ENCODE measurements at regions not wholly inside any gene's neighbourhood (a gene's known extent, or its start where the extent isn't known, plus 50 kb on each side); places are given as distances from the start of the nearest gene placed in this dataset.

- FAIRE-seq (no peak), ATAC-seq (no peak), DNase-seq (ENCODE audit: low spot score) (no peak)
- H4K20me1 ChIP-seq (ENCODE audit: insufficient read depth, low read length) = no peaks in the 10 kb centered on the region
- no peaks in the 10 kb centered on the region for H3K27me3 ChIP-seq (ENCODE audit: control insufficient read depth in 1 of 2, insufficient read depth in 2 of 2, low read length in 2 of 2)
- no peaks in the 10 kb centered on the region for H3K79me2 ChIP-seq (ENCODE audit: insufficient read depth, low read length)
- WGBS (ENCODE audit: low lambda C conversion rate) = 50% methylated on average over 7 of the region's 7 CpGs
- H2AFZ ChIP-seq (ENCODE audit: low read length) = no peak overlapping the region
- H3K4me3 ChIP-seq (replicated peaks in 1 of 3; ENCODE audit: insufficient read depth in 1 of 3, low read depth in 2 of 3, low read length in 3 of 3) = no peak overlapping the region
- H3K4me1 ChIP-seq (ENCODE audit: insufficient read depth, low read length) = no peaks in the 10 kb centered on the region
- in situ Hi-C loops (cut with HindIII; ENCODE audit: extremely low pct_ligation_motif_present, low pct_unique_long_range_greater_than_20kb) = no loop called here
- no TSS peak for BruUV-seq (replicated peaks)
- POLR2A ChIA-PET = no interaction called here
- intact Hi-C loops (cut with micrococcal nuclease; ENCODE audit: unreplicated experiment) = no loop called here
- no peak overlapping the region for H3K9ac ChIP-seq (ENCODE audit: insufficient read depth, low read depth, low read length)
- no peak overlapping the region for H3K27ac ChIP-seq (ENCODE audit: extremely low read length, insufficient read depth, low read length)
- H3K36me3 ChIP-seq (replicated peaks in 1 of 2; ENCODE audit: control insufficient read depth in 1 of 2, insufficient read depth in 2 of 2, low read length in 2 of 2) = no peaks in the 10 kb centered on the region
- no peaks in the 10 kb centered on the region for H3K9me3 ChIP-seq (ENCODE audit: low read length)
- TF ChIP-seq GZF1 (CRISPR knock-in tag; IDR thresholded peaks at IDR 0.05) (no peak), IRF2 (CRISPR knock-in tag; IDR thresholded peaks at IDR 0.05) (no peak)
- no peak overlapping the region for H3K4me2 ChIP-seq (ENCODE audit: low read depth, low read length)
- CTCF ChIA-PET (ENCODE audit: low intra/inter-chr PET ratio, low total read pairs) = no interaction called here
Measured at GRCh38 chr13:59478908-59479307, 684.8 kb downstream of the DIAPH3 start.

DNA sequence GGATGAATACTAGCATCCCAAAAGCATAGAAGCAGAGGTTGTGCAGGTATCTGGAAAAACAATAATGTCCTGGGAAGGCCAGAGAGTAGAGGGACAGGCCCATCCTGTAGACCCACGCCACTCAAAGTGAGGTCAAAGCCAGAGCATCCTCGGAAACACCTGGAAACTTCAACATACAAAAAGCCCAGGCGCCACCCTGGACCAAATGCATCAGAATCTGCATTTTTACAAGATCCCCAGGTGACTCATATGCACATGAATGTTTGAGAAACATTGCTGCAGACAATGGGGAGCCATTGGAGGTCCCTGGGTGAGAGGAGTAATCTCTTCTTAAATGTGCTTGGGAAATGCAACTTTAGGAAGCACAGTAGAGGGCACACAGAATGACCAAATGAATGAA is 684.1 kb downstream of the DIAPH3 start:
- ATAC-seq (no peak), FAIRE-seq (no peak), DNase-seq (ENCODE audit: low spot score) (no peak)
- no peak overlapping the region for H3K4me2 ChIP-seq (ENCODE audit: low read depth, low read length)
- in situ Hi-C loops (cut with HindIII; ENCODE audit: extremely low pct_ligation_motif_present, low pct_unique_long_range_greater_than_20kb) (no loop called here), intact Hi-C loops (cut with micrococcal nuclease; ENCODE audit: unreplicated experiment) (no loop called here)
- no peak overlapping the region for H3K27ac ChIP-seq (ENCODE audit: extremely low read length, insufficient read depth, low read length)
- WGBS (ENCODE audit: low lambda C conversion rate) = 13% methylated on average over 3 of the region's 3 CpGs
- ChIA-PET POLR2A (no interaction called here), CTCF (ENCODE audit: low intra/inter-chr PET ratio, low total read pairs) (no interaction called here)
- no TSS peak for BruUV-seq (replicated peaks)
- H4K20me1 ChIP-seq (ENCODE audit: insufficient read depth, low read length) = no peaks in the 10 kb centered on the region
- no peaks in the 10 kb centered on the region for H3K27me3 ChIP-seq (ENCODE audit: control insufficient read depth in 1 of 2, insufficient read depth in 2 of 2, low read length in 2 of 2)
- no peaks in the 10 kb centered on the region for H3K36me3 ChIP-seq (replicated peaks in 1 of 2; ENCODE audit: control insufficient read depth in 1 of 2, insufficient read depth in 2 of 2, low read length in 2 of 2)
- H3K4me3 ChIP-seq (replicated peaks in 1 of 3; ENCODE audit: insufficient read depth in 1 of 3, low read depth in 2 of 3, low read length in 3 of 3) = no peak overlapping the region
- no peak overlapping the region for H2AFZ ChIP-seq (ENCODE audit: low read length)
- no peaks in the 10 kb centered on the region for H3K9me3 ChIP-seq (ENCODE audit: low read length)
- no peak overlapping the region for H3K9ac ChIP-seq (ENCODE audit: insufficient read depth, low read depth, low read length)
- no peaks in the 10 kb centered on the region for H3K79me2 ChIP-seq (ENCODE audit: insufficient read depth, low read length)
- H3K4me1 ChIP-seq (ENCODE audit: insufficient read depth, low read length) = no peaks in the 10 kb centered on the region
- TF ChIP-seq SRSF1 (optimal IDR thresholded peaks at IDR 0.05; ENCODE audit: low read depth, low read length) (no peak), ZMYM2 (CRISPR knock-in tag; IDR thresholded peaks at IDR 0.05) (no peak), SNAPC2 (CRISPR knock-in tag; IDR thresholded peaks at IDR 0.05) (no peak), EHMT2 (IDR thresholded peaks at IDR 0.05; ENCODE audit: borderline replicate concordance, low read depth, low read length) (no peak), ETV5 (CRISPR knock-in tag; IDR thresholded peaks at IDR 0.05; ENCODE audit: borderline replicate concordance) (no peak), ZNF260 (CRISPR knock-in tag; IDR thresholded peaks at IDR 0.05; ENCODE audit: borderline replicate concordance, low read depth) (no peak), ZBTB42 (CRISPR knock-in tag; IDR thresholded peaks at IDR 0.05) (no peak), FLYWCH1 (CRISPR knock-in tag; IDR thresholded peaks at IDR 0.05) (no peak), ZNF672 (CRISPR knock-in tag; IDR thresholded peaks at IDR 0.05) (no peak), ZNF263 (CRISPR knock-in tag; IDR thresholded peaks at IDR 0.05) (no peak)
- TF ChIP-seq, protein P1, sequence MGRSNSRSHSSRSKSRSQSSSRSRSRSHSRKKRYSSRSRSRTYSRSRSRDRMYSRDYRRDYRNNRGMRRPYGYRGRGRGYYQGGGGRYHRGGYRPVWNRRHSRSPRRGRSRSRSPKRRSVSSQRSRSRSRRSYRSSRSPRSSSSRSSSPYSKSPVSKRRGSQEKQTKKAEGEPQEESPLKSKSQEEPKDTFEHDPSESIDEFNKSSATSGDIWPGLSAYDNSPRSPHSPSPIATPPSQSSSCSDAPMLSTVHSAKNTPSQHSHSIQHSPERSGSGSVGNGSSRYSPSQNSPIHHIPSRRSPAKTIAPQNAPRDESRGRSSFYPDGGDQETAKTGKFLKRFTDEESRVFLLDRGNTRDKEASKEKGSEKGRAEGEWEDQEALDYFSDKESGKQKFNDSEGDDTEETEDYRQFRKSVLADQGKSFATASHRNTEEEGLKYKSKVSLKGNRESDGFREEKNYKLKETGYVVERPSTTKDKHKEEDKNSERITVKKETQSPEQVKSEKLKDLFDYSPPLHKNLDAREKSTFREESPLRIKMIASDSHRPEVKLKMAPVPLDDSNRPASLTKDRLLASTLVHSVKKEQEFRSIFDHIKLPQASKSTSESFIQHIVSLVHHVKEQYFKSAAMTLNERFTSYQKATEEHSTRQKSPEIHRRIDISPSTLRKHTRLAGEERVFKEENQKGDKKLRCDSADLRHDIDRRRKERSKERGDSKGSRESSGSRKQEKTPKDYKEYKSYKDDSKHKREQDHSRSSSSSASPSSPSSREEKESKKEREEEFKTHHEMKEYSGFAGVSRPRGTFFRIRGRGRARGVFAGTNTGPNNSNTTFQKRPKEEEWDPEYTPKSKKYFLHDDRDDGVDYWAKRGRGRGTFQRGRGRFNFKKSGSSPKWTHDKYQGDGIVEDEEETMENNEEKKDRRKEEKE (IDR thresholded peaks at IDR 0.05) = no peak

Data from HepG2 (cell line).